COR-L47 (cell line): ENCODE measurements at regions not wholly inside any gene's neighbourhood (a gene's known extent, or its start where the extent isn't known, plus 50 kb on each side); places are given as distances from the start of the nearest gene placed in this dataset.
A peak's percentile ranks its signal among the peaks of the same experiment; 100 is the strongest.

Experiments
- DNase-seq: peaks from one replicate; lab custom pipeline; 2025; lab: John Stamatoyannopoulos, UW

- no peak for DNase-seq
Measured at GRCh38 chrX:23525531-23525930, 141.8 kb upstream of the PRDX4 start.

- DNase-seq = no peak
Measured at GRCh38 chrX:23540532-23540931, 126.8 kb upstream of the PRDX4 start.

GRCh38 chrX:23548164-23548563, 119.1 kb upstream of the PRDX4 start:
- DNase-seq = no peak

GRCh38 chrX:23552303-23552702, 115.0 kb upstream of the PRDX4 start:
- no peak for DNase-seq

GRCh38 chrX:23554304-23554703, 113.0 kb upstream of the PRDX4 start:
- DNase-seq = peak; percentile 47

- DNase-seq = no peak
Measured at GRCh38 chrX:23557070-23557469, 110.2 kb upstream of the PRDX4 start.

GRCh38 chrX:23559975-23560374, 107.3 kb upstream of the PRDX4 start:
- no peak for DNase-seq

- no peak for DNase-seq
Measured at GRCh38 chrX:23570674-23571343, 96.5 kb upstream of the PRDX4 start.

GRCh38 chrX:23575281-23575680, 92.0 kb upstream of the PRDX4 start:
- DNase-seq = no peak

GRCh38 chrX:23578079-23578478, 89.2 kb upstream of the PRDX4 start:
- no peak for DNase-seq

GRCh38 chrX:23589496-23589895, 77.8 kb upstream of the PRDX4 start:
- no peak for DNase-seq

- no peak for DNase-seq
Measured at GRCh38 chrX:23592741-23593140, 74.6 kb upstream of the PRDX4 start.

GRCh38 chrX:23598575-23598974, 68.7 kb upstream of the PRDX4 start:
- no peak for DNase-seq

- no peak for DNase-seq
Measured at GRCh38 chrX:23603501-23603900, 63.8 kb upstream of the PRDX4 start.

GRCh38 chrX:23610495-23610894, 56.8 kb upstream of the PRDX4 start:
- no peak for DNase-seq

GRCh38 chrX:23612846-23613245, 54.4 kb upstream of the PRDX4 start:
- no peak for DNase-seq

GRCh38 chrX:23616361-23616760, 50.9 kb upstream of the PRDX4 start:
- DNase-seq = no peak
